SK-N-SH treated with all-trans-retinoic acid at 6 μM for 48 hours (cell line): ENCODE measurements at regions not wholly inside any gene's neighbourhood (a gene's known extent, or its start where the extent isn't known, plus 50 kb on each side); places are given as distances from the start of the nearest gene placed in this dataset.

Source experiments
- GLIS3 ChIP-seq: fragments of 250-450 bp; sonication (Bioruptor Pico); IDR thresholded peaks from 2 replicates; pipeline ENCODE4 v1.5.0; 2020; ENCODE audit warnings: mild to moderate bottlenecking, moderate library complexity
- RARB ChIP-seq: fragments of 250-450 bp; sonication (Bioruptor Pico); IDR thresholded peaks from 2 replicates; pipeline ENCODE4 v1.8.0; 2021; ENCODE audit warnings: mild to moderate bottlenecking, moderate library complexity

DNA sequence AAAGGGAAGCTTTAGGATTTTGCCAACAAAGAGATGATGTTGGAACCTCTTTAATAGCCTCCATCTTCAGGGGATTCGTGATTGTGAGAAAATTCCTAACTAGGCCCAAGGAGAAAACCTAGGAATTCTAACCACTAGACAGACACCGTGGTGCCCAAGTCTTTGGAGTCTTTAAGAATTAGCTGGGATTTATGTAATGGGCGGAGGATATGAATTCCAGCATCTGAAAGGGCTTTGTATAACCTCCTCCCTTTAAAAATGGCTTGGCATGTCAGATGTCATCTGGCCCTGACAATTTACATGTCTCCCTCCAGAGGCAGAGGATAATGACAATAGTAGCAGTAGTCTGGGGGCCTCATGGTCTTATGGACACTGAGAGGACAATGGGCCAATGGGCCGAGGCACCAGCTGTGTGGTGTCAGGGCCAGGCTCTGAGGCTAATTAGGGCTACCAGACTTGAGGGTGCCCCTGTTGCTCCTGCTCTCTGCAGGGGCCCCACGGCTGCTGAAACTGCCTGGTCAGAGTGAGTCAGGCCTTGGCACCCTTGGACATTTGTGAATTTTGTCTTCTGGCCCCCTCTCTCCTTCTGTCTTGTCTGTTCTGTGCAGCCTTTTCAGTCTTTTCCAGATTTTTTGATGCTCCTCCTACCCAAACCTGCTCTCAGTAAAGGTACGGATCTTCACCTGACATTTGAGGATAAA lies 113.9 kb downstream of the EDN1 start:
- TF ChIP-seq RARB (CRISPR knock-in tag) (no peak), GLIS3 (CRISPR knock-in tag) (no peak)
